ENCODE measurements at regions not wholly inside any gene's neighbourhood (a gene's known extent, or its start where the extent isn't known, plus 50 kb on each side); places are given as distances from the start of the nearest gene placed in this dataset.

DNA sequence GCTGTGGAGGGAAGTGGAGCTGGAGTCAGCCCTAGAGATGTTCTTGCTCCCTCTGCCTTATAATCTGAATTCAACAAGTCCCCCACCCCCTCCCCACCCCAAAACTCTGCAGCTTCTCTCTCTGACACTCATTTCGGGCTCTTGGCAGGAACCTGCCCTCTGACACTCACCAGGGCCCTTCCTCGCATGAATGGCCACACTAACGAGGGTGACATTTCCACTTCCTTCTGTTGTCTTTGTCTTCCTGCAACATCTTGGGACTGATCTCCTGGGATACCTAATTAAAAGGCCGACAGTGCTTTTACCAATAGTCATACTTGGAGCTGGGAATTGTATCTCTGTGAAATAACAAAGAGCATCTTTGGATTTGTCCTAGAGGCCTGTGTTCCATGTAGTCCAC, 106.9 kb upstream of the PIRT start:
- no peak for DNase-seq

DNA sequence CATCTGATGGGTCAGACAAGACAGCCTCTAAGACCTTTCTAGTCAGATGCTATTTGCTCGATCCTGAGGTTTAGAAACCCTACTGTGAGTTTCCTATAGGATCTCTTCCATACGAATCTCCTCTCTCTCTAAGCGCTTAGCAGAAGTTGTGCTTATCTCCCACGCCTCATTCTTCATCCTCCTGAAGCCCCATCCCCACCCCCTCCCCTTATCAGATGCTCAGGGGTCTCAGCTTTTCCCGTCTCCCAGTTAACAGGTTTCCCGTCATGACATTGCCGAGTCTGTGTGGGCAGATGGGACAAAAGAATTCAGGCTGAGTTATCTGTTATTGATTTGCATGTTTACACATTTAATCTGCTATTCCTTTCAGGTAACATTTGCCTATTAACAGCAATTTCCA, 99.0 kb upstream of the PIRT start:
- DNase-seq: no peak

DNA sequence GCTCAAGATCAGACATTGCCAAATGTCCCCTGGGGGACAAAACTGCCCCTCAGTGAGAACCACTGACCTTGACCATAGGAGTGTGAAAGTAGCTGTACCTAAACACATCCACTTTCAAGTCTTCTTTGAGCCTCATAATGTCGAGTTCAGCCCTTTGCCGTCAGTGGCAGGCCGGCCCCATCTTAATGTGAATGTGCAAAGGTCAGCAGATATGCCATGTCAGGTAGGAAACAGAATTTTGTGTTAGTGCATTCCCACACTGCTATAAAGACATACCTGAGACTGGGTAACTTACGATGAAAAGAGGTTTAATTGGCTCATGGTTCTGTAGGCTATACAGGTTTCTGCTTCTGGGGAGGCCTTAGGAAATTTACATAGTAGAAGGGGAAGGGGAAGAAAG, 95.1 kb upstream of the PIRT start:
- no peak for DNase-seq

DNA sequence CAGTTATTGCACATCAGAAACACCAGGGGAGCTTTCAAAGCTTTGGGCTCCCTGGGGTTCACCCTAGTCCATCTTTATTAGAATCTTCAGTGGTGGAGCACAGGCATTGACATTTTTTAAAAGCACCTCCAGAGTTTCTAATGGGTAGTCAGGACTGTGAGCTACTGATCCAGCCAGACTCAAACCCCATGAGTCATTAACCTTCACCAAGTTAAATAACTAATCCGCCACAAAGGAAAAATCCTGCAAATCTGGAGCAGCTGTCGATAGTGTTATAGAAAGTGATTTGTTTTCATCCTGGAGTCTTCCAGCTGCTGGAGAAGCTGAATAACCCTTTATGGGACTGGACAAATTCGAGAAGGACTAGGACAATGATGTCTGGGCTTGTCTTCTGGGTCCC, 93.2 kb upstream of the PIRT start:
- DNase-seq: no peak

GRCh38 chr17:10927712-10928111, 89.8 kb upstream of the PIRT start:
- DNase-seq: no peak

DNA sequence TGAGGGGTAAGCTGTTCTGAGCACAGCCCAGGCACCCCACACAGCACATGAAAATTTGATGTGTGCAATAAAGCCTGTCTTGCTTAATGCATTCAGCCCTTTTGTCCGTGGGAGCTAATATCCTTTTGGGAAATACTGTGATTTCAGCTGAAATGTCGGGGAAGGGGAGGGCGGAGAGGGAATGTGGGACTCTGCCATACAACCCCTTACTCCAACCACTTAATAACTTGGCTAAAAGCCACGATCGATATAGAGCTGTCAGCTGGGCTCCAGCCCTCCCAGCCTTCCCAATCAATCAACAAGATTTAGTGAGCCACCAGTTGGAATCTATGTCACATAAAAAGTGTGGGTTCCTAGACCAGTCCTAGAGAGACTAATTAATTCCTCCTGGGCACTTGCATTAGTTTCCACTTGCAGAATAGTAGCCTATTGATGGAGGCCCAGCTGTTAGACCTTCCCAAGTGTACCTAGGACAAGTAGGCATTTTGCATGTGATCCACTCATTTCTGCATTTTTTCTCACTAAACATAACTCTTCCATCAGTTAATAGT, 82.7 kb upstream of the PIRT start:
- DNase-seq: no peak

DNA sequence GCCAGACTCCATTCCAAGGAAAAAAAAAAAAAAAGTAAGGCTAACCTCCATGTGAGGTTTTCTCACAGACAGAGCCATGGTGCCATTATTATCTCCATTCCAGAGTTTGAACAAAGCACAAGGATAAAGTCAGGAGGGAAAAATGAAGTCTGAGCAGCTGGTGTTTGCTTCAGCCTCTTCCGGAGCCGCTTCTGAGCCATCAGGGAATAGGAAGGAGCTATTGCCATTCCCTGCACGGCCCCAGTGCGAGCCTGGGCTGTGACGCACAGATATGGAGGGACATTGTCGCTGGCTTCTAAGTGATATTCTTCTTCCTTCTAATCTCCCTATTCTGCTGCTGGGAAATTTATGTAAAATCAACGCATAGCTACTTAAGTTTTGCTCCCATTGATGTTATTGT, 69.5 kb upstream of the PIRT start:
- DNase-seq: no peak

- no peak for DNase-seq
Observed at GRCh38 chr17:10899281-10899680, 61.4 kb upstream of the PIRT start.

- DNase-seq: no peak
Observed at GRCh38 chr17:10894220-10894619, 56.3 kb upstream of the PIRT start.

DNA sequence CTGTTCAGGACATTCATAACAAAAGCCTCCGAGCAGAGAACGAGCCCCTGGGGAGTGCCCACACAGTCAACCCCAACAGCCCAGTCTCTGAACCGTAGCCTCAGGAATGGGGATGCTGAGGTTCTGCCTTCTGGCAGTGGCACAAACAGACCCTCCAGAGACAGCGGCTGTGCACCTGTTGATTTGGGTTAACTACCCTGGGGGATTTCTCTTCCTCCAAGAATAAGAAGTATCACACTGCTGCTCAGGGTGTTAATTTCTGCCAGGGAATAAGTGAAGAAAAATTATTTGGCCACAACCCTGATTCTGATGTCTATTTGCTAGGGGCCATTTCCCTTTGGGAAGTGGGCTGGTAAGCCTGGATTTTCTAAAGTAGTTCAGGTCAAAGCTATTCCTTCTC, 51.0 kb upstream of the PIRT start:
- no peak for DNase-seq
